ENCODE measurements at regions not wholly inside any gene's neighbourhood (a gene's known extent, or its start where the extent isn't known, plus 50 kb on each side); places are given as distances from the start of the nearest gene placed in this dataset.

DNA sequence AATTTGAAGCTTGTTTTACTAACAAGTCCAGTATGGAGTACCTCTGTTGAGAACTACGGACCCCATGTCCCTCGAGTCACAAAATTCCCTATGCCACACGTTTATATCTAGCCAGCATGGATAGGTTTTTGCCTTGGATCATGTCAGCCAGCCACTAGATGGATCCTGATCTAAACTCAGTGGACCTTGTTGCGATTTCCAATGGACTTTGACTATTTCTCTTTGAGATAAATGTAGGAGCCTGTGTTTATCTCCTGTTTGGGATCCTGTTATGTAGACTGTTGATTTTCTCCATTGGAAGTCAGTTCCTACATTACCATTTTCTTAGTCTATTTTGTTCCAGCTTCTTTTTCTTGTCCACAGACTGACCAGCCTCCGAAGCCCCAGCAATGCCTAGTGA is 127.1 kb upstream of the BMAL1 start:
- no peak for TF ChIP-seq CTCF (conservative IDR thresholded peaks at IDR 0.05)
- TF ChIP-seq ZFX (IDR thresholded peaks at IDR 0.05), result no peak
